Tibial nerve (tissue), 4 donors: ENCODE measurements at regions not wholly inside any gene's neighbourhood (a gene's known extent, or its start where the extent isn't known, plus 50 kb on each side); places are given as distances from the start of the nearest gene placed in this dataset.

Experiments
- DNase-seq, 2 donors: peaks; one replicate each; pipeline ENCODE4 v3.0.0-alpha.2; 2019; ENCODE audit warnings: low spot score in 2 of 2
- H3K27ac ChIP-seq, 4 donors: fragments of 200-600 bp; sonication (generic) in 3 of 4; one replicate each; pipeline ENCODE4 v1.5.1; 2017 to 2019; ENCODE audit warnings: mild to moderate bottlenecking in 1 of 4
- H3K27me3 ChIP-seq, 2 donors: fragments of 200-600 bp; sonication (generic) in 1 of 2; one replicate each; pipeline versions ENCODE4 v1.5.1 to v1.6.0; 2017 to 2019
- H3K36me3 ChIP-seq, 3 donors: fragments of 200-600 bp; sonication (generic); one replicate each; pipeline ENCODE4 v1.5.1; 2018 to 2019
- H3K4me1 ChIP-seq, 4 donors: fragments of 200-600 bp; sonication (generic) in 3 of 4; one replicate each; pipeline ENCODE4 v1.5.1; 2017 to 2019
- H3K4me3 ChIP-seq, 4 donors: fragments of 200-600 bp; sonication (generic) in 3 of 4; one replicate each; pipeline ENCODE4 v1.5.1; 2017 to 2019; ENCODE audit warnings: mild to moderate bottlenecking in 1 of 4, moderate library complexity in 1 of 4
- H3K9me3 ChIP-seq, 4 donors: fragments of 200-600 bp; sonication (generic) in 3 of 4; one replicate each; pipeline ENCODE4 v1.5.1; 2017 to 2019
- EP300 ChIP-seq, 2 donors: sonication (generic); formaldehyde crosslinking; IDR thresholded peaks; one replicate each; pipeline ENCODE4 v1.6.1; 2017; ENCODE audit warnings: antibody characterized with exemption in 2 of 2, mild to moderate bottlenecking in 1 of 2
- POLR2A ChIP-seq, 2 donors: fragments of 450-650 bp; IDR thresholded peaks; one replicate each; pipeline ENCODE4 v1.6.1; 2017; ENCODE audit warnings: antibody characterized with exemption in 2 of 2, mild to moderate bottlenecking in 2 of 2, moderate library complexity in 2 of 2
- WGBS, 2 donors: methylation state at CpG; one replicate each; pipeline ENCODE4 v1.1.5; 2018; 5-methylcytosine and 5-hydroxymethylcytosine counted together
- TF ChIP-seq, protein P1 (sequence below), 5 experiments: fragments of 200-600 bp in 3 of 5; fragments of 450-650 bp in 2 of 5; sonication (generic) in 3 of 5; IDR thresholded peaks; one replicate each; pipeline ENCODE4 v1.5.1; 2016 to 2019; ENCODE audit warnings: antibody characterized with exemption in 5 of 5, mild to moderate bottlenecking in 3 of 5, moderate library complexity in 2 of 5

DNA sequence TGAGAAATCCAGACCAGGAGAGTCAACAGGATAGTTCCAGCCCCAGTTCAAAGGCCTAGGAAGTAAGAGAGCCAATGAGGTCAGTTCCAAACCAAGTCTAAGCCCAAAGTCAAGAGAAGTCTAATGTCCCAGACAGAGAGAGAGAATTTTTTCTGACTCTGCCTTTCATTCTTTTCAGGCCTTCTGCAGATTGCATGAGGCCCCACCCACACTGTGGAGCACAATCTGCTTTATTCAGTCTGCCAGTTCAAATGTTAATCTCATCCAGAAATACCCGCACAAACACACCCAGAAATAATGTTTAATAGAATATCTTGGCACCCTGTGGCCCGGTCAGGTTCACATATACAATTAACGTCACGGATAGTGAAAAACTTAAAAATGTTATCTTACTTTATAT is 962.4 kb upstream of the SOX9 start:
- H3K27ac ChIP-seq = no peak overlapping the region
- no peaks in the 10 kb centered on the region for H3K9me3 ChIP-seq
- no peaks in the 10 kb centered on the region for H3K4me1 ChIP-seq
- TF ChIP-seq POLR2A (IDR thresholded peaks at IDR 0.05) (no peak), EP300 (IDR thresholded peaks at IDR 0.05) (no peak)
- DNase-seq = no peak
- no peak overlapping the region for H3K4me3 ChIP-seq
- no peaks in the 10 kb centered on the region for H3K27me3 ChIP-seq
- no peaks in the 10 kb centered on the region for H3K36me3 ChIP-seq
- WGBS, 2 donors = 38 to 48% methylated on average over 4 of the region's 4 CpGs

DNA sequence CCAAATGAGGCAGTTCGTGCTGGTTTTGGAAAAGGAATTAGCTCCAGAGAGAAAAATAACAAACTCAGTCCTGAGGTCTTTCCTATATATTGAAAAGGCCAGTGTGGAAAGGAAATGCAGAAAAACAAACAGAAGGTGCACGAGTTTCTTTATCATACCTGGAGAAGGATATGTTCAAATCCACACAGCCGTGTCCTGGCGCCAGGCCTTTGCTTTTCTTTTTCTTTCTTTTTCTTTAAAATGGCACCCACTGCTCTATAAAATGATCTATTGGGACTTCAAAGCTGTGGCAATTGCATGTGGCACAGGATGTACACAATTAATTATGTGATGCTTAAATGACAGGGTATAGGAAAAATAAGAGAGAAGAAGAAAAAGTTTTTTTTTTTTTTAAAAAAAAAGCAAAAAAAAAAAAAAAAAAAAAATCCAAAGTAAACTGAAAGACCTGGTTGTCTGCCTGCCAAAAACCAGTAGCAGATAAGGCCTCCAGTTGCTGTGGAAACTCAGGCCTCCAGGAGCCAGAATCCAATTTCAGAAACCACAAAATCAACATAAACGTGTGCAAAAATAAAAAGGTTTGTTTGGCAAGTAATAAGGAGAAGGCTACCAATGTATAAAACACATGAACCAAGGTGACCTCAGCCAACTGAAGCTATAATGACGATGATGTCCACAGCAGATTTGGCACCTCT is 957.6 kb upstream of the SOX9 start:
- Histone ChIP-seq H3K4me3 (no peak overlapping the region), H3K36me3 (no peaks in the 10 kb centered on the region), H3K27ac (no peak overlapping the region), H3K27me3 (no peaks in the 10 kb centered on the region), H3K4me1 (no peaks in the 10 kb centered on the region), H3K9me3 (no peaks in the 10 kb centered on the region)
- DNase-seq = no peak
- WGBS, 2 donors = 74 to 83% methylated on average over 6 of the region's 6 CpGs
- TF ChIP-seq EP300 (IDR thresholded peaks at IDR 0.05) (no peak), POLR2A (IDR thresholded peaks at IDR 0.05) (no peak)
- TF ChIP-seq, protein P1, sequence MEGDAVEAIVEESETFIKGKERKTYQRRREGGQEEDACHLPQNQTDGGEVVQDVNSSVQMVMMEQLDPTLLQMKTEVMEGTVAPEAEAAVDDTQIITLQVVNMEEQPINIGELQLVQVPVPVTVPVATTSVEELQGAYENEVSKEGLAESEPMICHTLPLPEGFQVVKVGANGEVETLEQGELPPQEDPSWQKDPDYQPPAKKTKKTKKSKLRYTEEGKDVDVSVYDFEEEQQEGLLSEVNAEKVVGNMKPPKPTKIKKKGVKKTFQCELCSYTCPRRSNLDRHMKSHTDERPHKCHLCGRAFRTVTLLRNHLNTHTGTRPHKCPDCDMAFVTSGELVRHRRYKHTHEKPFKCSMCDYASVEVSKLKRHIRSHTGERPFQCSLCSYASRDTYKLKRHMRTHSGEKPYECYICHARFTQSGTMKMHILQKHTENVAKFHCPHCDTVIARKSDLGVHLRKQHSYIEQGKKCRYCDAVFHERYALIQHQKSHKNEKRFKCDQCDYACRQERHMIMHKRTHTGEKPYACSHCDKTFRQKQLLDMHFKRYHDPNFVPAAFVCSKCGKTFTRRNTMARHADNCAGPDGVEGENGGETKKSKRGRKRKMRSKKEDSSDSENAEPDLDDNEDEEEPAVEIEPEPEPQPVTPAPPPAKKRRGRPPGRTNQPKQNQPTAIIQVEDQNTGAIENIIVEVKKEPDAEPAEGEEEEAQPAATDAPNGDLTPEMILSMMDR (IDR thresholded peaks at IDR 0.05) = no peak

DNA sequence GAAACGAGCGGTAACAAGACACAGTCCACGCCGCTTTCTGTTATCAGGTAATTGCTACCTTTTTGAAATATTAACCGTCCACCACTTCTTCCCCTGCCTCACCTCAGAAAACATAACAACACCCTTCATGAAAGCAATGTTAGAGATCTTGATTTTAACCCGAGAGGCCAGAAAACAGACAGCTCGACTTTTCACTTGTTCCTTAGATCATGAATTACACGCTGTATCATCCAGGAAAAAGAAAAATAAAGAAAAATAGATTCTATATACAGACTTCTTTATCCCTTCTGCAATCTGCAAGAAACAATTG is 957.1 kb upstream of the SOX9 start:
- Histone ChIP-seq H3K4me3 (no peak overlapping the region), H3K27ac (no peak overlapping the region), H3K27me3 (no peaks in the 10 kb centered on the region), H3K9me3 (no peaks in the 10 kb centered on the region), H3K4me1 (no peaks in the 10 kb centered on the region), H3K36me3 (no peaks in the 10 kb centered on the region)
- TF ChIP-seq POLR2A (IDR thresholded peaks at IDR 0.05) = no peak
- no peak for TF ChIP-seq EP300 (IDR thresholded peaks at IDR 0.05)
- TF ChIP-seq, protein P1 (IDR thresholded peaks at IDR 0.05) = no peak
- 84 to 88% methylated on average over 8 of the region's 8 CpGs for WGBS, 2 donors
- no peak for DNase-seq

DNA sequence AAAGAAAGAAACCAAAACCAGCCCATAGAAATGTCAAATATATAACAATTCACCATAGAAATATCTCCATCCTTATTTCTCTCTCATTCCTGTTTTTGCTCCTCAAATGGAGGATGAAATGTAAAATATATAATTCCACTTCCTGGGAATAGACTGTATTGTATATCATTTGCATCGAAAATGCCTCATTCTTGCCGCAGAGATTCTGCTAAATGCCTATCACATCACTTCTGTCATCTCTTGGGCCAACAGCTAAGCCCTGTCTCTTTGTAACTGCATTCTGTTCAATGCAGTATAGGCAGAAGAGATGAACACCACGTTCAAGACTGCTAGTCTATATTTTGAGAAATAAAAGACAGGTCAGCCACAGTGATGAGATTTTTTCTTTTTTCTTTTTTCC is 956.3 kb upstream of the SOX9 start:
- H3K27me3 ChIP-seq = no peaks in the 10 kb centered on the region
- H3K27ac ChIP-seq = no peak overlapping the region
- TF ChIP-seq EP300 (IDR thresholded peaks at IDR 0.05) = no peak
- TF ChIP-seq, protein P1 (IDR thresholded peaks at IDR 0.05) = no peak
- no peak for TF ChIP-seq POLR2A (IDR thresholded peaks at IDR 0.05)
- no peak for DNase-seq
- H3K4me3 ChIP-seq = no peak overlapping the region
- no peaks in the 10 kb centered on the region for H3K36me3 ChIP-seq
- 75 to 77% methylated on average over 3 of the region's 3 CpGs for WGBS, 2 donors
- no peaks in the 10 kb centered on the region for H3K4me1 ChIP-seq
- no peaks in the 10 kb centered on the region for H3K9me3 ChIP-seq

DNA sequence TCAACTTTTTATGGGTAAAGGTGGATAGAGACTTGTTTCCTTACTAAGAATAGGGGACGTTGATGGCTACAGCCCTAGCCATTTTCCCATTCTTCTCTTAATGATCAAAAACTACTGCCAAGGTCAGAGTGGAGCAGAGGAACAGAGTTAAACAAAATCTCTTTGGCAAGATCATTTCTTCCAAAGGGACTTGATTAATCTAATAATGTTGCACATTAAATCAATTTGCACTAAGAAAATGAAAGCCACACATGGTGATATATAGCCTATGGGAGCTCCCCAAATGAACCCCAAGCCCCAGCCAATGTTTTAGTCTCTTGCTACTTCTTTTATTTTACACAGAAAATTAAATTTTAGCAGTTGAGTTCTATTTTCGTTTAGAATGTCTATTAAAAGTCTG is 954.5 kb upstream of the SOX9 start:
- no peaks in the 10 kb centered on the region for H3K4me1 ChIP-seq
- TF ChIP-seq POLR2A (IDR thresholded peaks at IDR 0.05) (no peak), EP300 (IDR thresholded peaks at IDR 0.05) (no peak)
- TF ChIP-seq, protein P1 (IDR thresholded peaks at IDR 0.05) = no peak
- no peaks in the 10 kb centered on the region for H3K9me3 ChIP-seq
- no peaks in the 10 kb centered on the region for H3K36me3 ChIP-seq
- no peak for DNase-seq
- no peak overlapping the region for H3K27ac ChIP-seq
- 42 to 53% methylated on average over 2 of the region's 2 CpGs for WGBS, 2 donors
- H3K4me3 ChIP-seq = no peak overlapping the region
- H3K27me3 ChIP-seq = no peaks in the 10 kb centered on the region
